Prostate gland (tissue), 2 donors: ENCODE measurements at regions not wholly inside any gene's neighbourhood (a gene's known extent, or its start where the extent isn't known, plus 50 kb on each side); places are given as distances from the start of the nearest gene placed in this dataset.
"Not testable (repeated sequence)": the region's sequence is repeated elsewhere in the genome, so short reads cannot be mapped to it uniquely, and the experiment has no call there.

Experiments used
- DNase-seq: peaks from one replicate; pipeline ENCODE4 v3.0.0-alpha.2; 2019; ENCODE audit warnings: low spot score
- H3K27ac ChIP-seq, 2 donors: fragments of 200-600 bp; sonication (generic); 2 replicates each; pipeline ENCODE4 v1.5.1; 2017 to 2019
- H3K27me3 ChIP-seq: fragments of 200-600 bp; sonication (generic); replicated peaks from 2 replicates; pipeline ENCODE4 v1.5.1; 2019; ENCODE audit not compliant: insufficient read depth
- H3K36me3 ChIP-seq, 2 donors: fragments of 200-600 bp; sonication (generic); 1 replicate in 1 of 2; 2 replicates in 1 of 2; pipeline versions ENCODE4 v1.5.1 to v1.8.1; 2017 to 2019
- H3K4me1 ChIP-seq: fragments of 200-600 bp; sonication (generic); replicated peaks from 2 replicates; pipeline ENCODE4 v1.5.1; 2019
- H3K4me3 ChIP-seq, 2 donors: fragments of 200-600 bp; sonication (generic); 2 replicates each; pipeline ENCODE4 v1.5.1; 2017 to 2019
- H3K9me3 ChIP-seq: fragments of 200-600 bp; sonication (generic); 2 replicates; pipeline ENCODE4 v1.5.1; 2017
- POLR2A ChIP-seq: fragments of 450-650 bp; IDR thresholded peaks from one replicate; pipeline ENCODE4 v1.6.1; 2016; ENCODE audit warnings: antibody characterized with exemption, mild to moderate bottlenecking
- POLR2AphosphoS5 ChIP-seq: sonication (generic); formaldehyde crosslinking; IDR thresholded peaks from one replicate; pipeline ENCODE4 v1.6.1; 2017; ENCODE audit warnings: antibody characterized with exemption
- WGBS: methylation state at CpG from one replicate; pipeline ENCODE4 v1.1.5; 2018; 5-methylcytosine and 5-hydroxymethylcytosine counted together
- intact Hi-C: fragments of 100-400 bp; cut with DNase I; formaldehyde crosslinking; loops from one replicate; pipeline ENCODE4 v1.14.2; 2022
- TF ChIP-seq, protein P1 (sequence below), 4 experiments: fragments of 200-600 bp in 2 of 4; fragments of 450-650 bp in 2 of 4; sonication (generic) in 2 of 4; IDR thresholded peaks; 1 replicate in 3 of 4; 2 replicates in 1 of 4; pipeline ENCODE4 v1.5.1; 2016 to 2019; ENCODE audit warnings: antibody characterized with exemption in 4 of 4, mild to moderate bottlenecking in 2 of 4, moderate library complexity in 2 of 4

DNA sequence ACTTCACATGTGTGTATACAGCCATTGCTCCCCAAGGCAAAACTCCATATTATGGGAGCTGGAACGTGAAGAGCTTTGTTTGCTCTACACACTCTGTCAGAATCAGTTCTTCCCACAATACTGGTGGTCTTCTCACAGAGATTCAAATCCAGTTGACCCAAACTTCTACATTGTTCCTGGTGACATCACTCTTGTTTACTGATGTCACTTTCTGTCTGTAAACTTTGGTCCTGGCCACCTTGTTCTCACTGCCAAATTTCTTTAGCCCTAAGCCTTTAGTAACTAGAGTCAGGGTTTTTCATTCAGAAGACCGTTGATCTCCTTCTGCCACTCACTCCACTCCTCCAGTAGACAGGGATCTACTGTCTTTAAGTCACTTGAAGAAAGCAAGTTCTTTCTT is 386.0 kb upstream of the ZEB2 start:
- no peak overlapping the region for H3K27ac ChIP-seq
- H3K4me3 ChIP-seq, result no peak overlapping the region
- no peaks in the 10 kb centered on the region for H3K27me3 ChIP-seq
- intact Hi-C loops, result no loop called here
- no peaks in the 10 kb centered on the region for H3K36me3 ChIP-seq
- TF ChIP-seq POLR2AphosphoS5 (no peak), POLR2A (no peak)
- TF ChIP-seq, protein P1, sequence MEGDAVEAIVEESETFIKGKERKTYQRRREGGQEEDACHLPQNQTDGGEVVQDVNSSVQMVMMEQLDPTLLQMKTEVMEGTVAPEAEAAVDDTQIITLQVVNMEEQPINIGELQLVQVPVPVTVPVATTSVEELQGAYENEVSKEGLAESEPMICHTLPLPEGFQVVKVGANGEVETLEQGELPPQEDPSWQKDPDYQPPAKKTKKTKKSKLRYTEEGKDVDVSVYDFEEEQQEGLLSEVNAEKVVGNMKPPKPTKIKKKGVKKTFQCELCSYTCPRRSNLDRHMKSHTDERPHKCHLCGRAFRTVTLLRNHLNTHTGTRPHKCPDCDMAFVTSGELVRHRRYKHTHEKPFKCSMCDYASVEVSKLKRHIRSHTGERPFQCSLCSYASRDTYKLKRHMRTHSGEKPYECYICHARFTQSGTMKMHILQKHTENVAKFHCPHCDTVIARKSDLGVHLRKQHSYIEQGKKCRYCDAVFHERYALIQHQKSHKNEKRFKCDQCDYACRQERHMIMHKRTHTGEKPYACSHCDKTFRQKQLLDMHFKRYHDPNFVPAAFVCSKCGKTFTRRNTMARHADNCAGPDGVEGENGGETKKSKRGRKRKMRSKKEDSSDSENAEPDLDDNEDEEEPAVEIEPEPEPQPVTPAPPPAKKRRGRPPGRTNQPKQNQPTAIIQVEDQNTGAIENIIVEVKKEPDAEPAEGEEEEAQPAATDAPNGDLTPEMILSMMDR (IDR thresholded peaks at IDR 0.05), result no peak
- no peak for DNase-seq
- H3K9me3 ChIP-seq, result no peaks in the 10 kb centered on the region
- WGBS, result 78% methylated on average over 2 of the region's 2 CpGs
- H3K4me1 ChIP-seq, result no peaks in the 10 kb centered on the region

DNA sequence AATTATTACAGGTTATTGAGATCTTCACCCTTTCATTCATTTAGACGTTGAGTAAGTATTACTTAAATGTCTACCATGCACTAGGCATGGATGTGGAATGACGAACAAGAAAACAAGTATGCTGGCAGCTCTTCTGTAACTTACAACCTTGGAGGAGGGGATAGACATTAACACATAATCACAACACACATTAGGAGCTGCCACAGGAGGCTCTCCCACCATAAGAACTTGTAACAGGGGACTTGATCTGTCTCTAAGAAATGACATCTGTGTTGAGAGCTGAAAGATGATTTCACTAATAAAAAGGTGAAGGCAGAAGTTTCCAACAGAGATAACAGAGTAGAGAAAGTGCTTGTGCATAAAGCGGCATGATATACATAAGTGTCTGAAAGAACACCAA is 384.7 kb upstream of the ZEB2 start:
- no peaks in the 10 kb centered on the region for H3K36me3 ChIP-seq
- H3K4me1 ChIP-seq, result no peaks in the 10 kb centered on the region
- DNase-seq, result no peak
- H3K27ac ChIP-seq, result no peak overlapping the region
- WGBS, result 91% methylated on average over 3 of the region's 3 CpGs
- H3K4me3 ChIP-seq, result no peak overlapping the region
- H3K9me3 ChIP-seq, result no peaks in the 10 kb centered on the region
- no peaks in the 10 kb centered on the region for H3K27me3 ChIP-seq
- intact Hi-C loops, result no loop called here
- TF ChIP-seq POLR2A (no peak), POLR2AphosphoS5 (no peak)
- TF ChIP-seq, protein P1 (IDR thresholded peaks at IDR 0.05), result no peak

DNA sequence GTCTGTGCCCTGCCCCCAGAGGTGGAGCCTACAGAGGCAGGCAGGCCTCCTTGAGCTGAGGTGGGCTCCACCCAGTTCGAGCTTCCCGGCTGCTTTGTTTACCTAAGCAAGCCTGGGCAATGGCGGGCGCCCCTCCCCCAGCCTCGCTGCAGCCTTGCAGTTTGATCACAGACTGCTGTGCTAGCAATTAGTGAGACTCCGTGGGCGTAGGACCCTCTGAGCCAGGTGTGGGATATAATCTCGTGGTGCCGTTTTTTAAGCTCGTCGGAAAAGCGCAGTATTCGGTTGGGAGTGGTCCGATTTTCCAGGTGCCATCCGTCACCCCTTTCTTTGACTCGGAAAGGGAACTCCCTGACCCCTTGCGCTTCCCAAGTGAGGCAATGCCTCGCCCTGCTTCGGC is 383.1 kb upstream of the ZEB2 start:
- H3K27me3 ChIP-seq, DNase-seq, H3K36me3 ChIP-seq, H3K4me3 ChIP-seq, H3K9me3 ChIP-seq, H3K4me1 ChIP-seq, intact Hi-C loops, H3K27ac ChIP-seq: not testable (repeated sequence)
- WGBS, result 81% methylated on average over 11 of the region's 19 CpGs

DNA sequence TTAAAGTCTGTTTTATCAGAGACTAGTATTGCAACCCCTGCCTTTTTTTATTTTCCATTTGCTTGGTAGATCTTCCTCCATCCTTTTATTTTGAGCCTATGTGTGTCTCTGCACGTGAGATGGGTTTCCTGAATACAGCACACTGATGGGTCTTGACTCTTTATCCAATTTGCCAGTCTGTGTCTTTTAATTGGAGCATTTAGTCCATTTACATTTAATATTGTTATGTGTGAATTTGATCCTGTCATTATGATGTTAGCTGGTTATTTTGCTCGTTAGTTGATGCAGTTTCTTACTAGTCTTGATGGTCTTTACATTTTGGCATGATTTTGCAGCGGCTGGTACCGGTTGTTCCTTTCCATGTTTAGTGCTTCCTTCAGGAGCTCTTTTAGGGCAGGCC is 381.5 kb upstream of the ZEB2 start:
- intact Hi-C loops, H3K4me3 ChIP-seq, H3K27ac ChIP-seq, H3K27me3 ChIP-seq, H3K36me3 ChIP-seq, H3K9me3 ChIP-seq, H3K4me1 ChIP-seq, DNase-seq: not testable (repeated sequence)
- WGBS, result 59% methylated on average over 3 of the region's 4 CpGs

DNA sequence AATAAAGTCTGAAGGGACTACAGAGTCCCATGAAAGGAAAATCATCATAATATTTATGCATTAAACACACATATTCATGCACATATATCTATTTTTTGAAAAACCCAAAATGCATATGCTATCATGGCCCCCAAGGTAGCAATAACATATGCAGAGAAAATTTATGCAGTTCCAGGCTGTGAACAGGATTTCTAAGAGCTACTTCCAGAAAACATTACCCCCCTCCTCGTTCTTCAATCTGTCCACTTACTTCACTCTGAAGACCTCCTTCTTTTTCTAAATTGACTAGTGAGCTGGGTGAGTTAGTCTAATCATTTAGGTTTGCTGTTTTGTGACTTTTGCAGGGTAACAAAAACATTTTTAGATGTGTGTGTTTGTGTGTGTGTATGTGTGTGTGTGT is 376.4 kb upstream of the ZEB2 start:
- H3K27me3 ChIP-seq, result no peaks in the 10 kb centered on the region
- no peak overlapping the region for H3K4me3 ChIP-seq
- no peaks in the 10 kb centered on the region for H3K4me1 ChIP-seq
- intact Hi-C loops, result no loop called here
- DNase-seq, result no peak
- WGBS, result 73% methylated on average over 1 of the region's 1 CpG
- H3K36me3 ChIP-seq, result no peaks in the 10 kb centered on the region
- no peak overlapping the region for H3K27ac ChIP-seq
- no peaks in the 10 kb centered on the region for H3K9me3 ChIP-seq
- TF ChIP-seq, protein P1 (IDR thresholded peaks at IDR 0.05), result no peak
- TF ChIP-seq POLR2A (no peak), POLR2AphosphoS5 (no peak)

DNA sequence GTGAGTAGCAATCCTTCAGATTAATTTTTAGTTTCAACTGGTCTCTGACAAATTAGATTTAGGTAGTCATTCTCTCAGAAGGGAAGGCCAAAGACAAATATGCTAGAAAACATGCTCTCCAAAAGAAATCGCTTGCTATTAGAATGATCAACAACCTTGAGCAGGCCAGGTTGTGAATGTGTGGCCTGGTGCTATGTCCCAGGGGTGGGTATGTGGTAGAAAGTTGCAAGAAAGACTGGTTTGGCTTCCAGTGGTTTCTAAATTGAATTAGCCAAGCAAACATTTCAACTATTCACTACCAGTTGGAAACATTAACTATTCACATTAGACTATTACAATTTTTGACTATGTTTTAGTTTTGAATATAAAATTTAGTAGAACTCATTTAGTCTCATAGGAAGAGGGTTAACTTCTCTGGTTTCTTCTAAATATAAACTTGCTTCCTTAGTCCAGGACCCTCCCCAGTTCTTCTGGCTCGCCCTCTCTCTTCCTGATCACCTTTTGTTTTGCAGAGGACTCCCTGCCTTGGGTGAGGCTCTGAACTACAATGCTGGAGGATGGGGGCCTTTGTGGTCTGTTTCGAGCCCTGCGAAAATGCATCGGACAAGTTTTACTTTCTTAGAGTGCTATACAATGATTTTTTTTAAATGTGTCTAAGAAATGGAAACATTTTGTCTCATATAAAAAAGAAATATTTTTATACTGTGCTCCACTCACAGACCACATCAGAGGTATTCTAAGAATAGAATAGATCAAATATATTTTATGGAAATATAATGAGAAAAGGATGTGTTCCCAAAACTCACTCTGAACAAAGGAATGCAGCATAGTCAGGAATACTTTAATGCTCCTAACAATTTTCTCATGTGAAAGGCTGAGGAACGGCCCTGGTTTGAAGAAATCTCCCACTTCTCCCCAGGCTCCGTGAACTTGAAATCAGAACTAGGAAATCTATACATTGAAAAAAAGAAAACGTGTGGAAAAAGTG is 375.0 kb upstream of the ZEB2 start:
- DNase-seq, result no peak
- Histone ChIP-seq H3K27me3 (no peaks in the 10 kb centered on the region), H3K9me3 (no peaks in the 10 kb centered on the region), H3K4me1 (no peaks in the 10 kb centered on the region), H3K4me3 (no peak overlapping the region), H3K27ac (no peak overlapping the region), H3K36me3 (no peaks in the 10 kb centered on the region)
- WGBS, result 76% methylated on average over 8 of the region's 8 CpGs
- intact Hi-C loops, result no loop called here
- TF ChIP-seq POLR2A (no peak), POLR2AphosphoS5 (no peak)
- TF ChIP-seq, protein P1 (IDR thresholded peaks at IDR 0.05), result no peak
